K562 (cell line): ENCODE measurements at regions not wholly inside any gene's neighbourhood (a gene's known extent, or its start where the extent isn't known, plus 50 kb on each side); places are given as distances from the start of the nearest gene placed in this dataset.
A peak's percentile ranks its signal among the peaks of the same experiment; 100 is the strongest.

ENCODE experiments used
- ATF1 ChIP-seq, 2 experiments: fragments of 450-650 bp in 1 of 2; IDR thresholded peaks; 2 replicates each; pipeline ENCODE4 v1.6.1; 2016; ENCODE audit warnings: missing compliant biosample characterization in 1 of 2, missing genetic modification characterization in 1 of 2
- C11orf30 ChIP-seq: fragments of 450-650 bp; IDR thresholded peaks from 2 replicates; pipeline ENCODE4 v1.6.1; 2016; ENCODE audit warnings: low read depth, mild to moderate bottlenecking
- CCAR2 ChIP-seq: fragments of 200-400 bp; formaldehyde crosslinking; IDR thresholded peaks from 2 replicates; pipeline ENCODE4 v1.6.1; 2017; ENCODE audit warnings: mild to moderate bottlenecking, low read depth, low read length
- CREB3L1 ChIP-seq: fragments of 450-650 bp; IDR thresholded peaks from 2 replicates; pipeline ENCODE4 v1.6.1; 2014; ENCODE audit warnings: low read depth, mild to moderate bottlenecking, moderate library complexity, borderline replicate concordance
- KAT7 ChIP-seq: sonication (generic); formaldehyde crosslinking; IDR thresholded peaks from 2 replicates; pipeline ENCODE4 v1.8.0; 2022; ENCODE audit warnings: missing genetic modification reagents, mild to moderate bottlenecking, borderline replicate concordance
- MAFF ChIP-seq: IDR thresholded peaks from 2 replicates; pipeline ENCODE4 v1.6.1; 2012; ENCODE audit warnings: low read length, improper control_type of control experiment
- NCOR1 ChIP-seq: fragments of 450-650 bp; IDR thresholded peaks from 2 replicates; pipeline ENCODE4 v1.6.1; 2016; ENCODE audit warnings: mild to moderate bottlenecking, moderate library complexity
- POLR2AphosphoS5 ChIP-seq: IDR thresholded peaks from 2 replicates; pipeline ENCODE4 v1.6.1; 2011; ENCODE audit warnings: mild to moderate bottlenecking, low read depth, low read length, moderate library complexity; ENCODE audit not compliant: control insufficient read depth, insufficient read depth
- RNF2 ChIP-seq: sonication (generic); IDR thresholded peaks from 2 replicates; pipeline ENCODE4 v1.6.1; 2016
- SMAD1 ChIP-seq: fragments of 150-350 bp; IDR thresholded peaks from 2 replicates; pipeline ENCODE4 v1.6.1; 2014; ENCODE audit warnings: low read length, low read depth; ENCODE audit not compliant: partially characterized antibody
- SREBF2 ChIP-seq: sonication (generic); formaldehyde crosslinking; IDR thresholded peaks from 2 replicates; pipeline ENCODE4 v1.4.0; 2020; ENCODE audit warnings: mild to moderate bottlenecking, missing genetic modification reagents
- SRF ChIP-seq, 2 experiments: fragments of 250-450, 450-650 bp in 1 of 2; sonication (Bioruptor Pico) in 1 of 2; sonication (generic) in 1 of 2; formaldehyde crosslinking; IDR thresholded peaks; 2 replicates each; pipeline versions ENCODE4 v1.5.0 to v1.5.1; 2020 to 2022; ENCODE audit warnings: mild to moderate bottlenecking in 1 of 2, missing genetic modification reagents in 1 of 2
- THRAP3 ChIP-seq: fragments of 450-650 bp; IDR thresholded peaks from 2 replicates; pipeline ENCODE4 v1.6.1; 2016; ENCODE audit warnings: mild to moderate bottlenecking, inconsistent platforms, borderline replicate concordance
- ZFP1 ChIP-seq: fragments of 450-650 bp; formaldehyde crosslinking; IDR thresholded peaks from 2 replicates; pipeline ENCODE4 v1.4.0; 2020; ENCODE audit warnings: mild to moderate bottlenecking, mixed read lengths
- ZNF518B ChIP-seq: fragments of 250-450 bp; sonication (Bioruptor Pico); IDR thresholded peaks from 2 replicates; pipeline ENCODE4 v1.5.0; 2021; ENCODE audit warnings: mild to moderate bottlenecking, moderate library complexity
- TF ChIP-seq, protein P1 (sequence below), 2 experiments: fragments of 450-650 bp; formaldehyde crosslinking in 1 of 2; IDR thresholded peaks; 2 replicates each; pipeline versions ENCODE4 v1.4.0 to v1.6.1; 2014 to 2020; ENCODE audit warnings: mild to moderate bottlenecking in 2 of 2, borderline replicate concordance in 1 of 2, low read depth in 1 of 2

GRCh38 chr7:153406486-153406872 lies 645.7 kb upstream of the DPP6 start (continued):
- TF ChIP-seq, protein P1, sequence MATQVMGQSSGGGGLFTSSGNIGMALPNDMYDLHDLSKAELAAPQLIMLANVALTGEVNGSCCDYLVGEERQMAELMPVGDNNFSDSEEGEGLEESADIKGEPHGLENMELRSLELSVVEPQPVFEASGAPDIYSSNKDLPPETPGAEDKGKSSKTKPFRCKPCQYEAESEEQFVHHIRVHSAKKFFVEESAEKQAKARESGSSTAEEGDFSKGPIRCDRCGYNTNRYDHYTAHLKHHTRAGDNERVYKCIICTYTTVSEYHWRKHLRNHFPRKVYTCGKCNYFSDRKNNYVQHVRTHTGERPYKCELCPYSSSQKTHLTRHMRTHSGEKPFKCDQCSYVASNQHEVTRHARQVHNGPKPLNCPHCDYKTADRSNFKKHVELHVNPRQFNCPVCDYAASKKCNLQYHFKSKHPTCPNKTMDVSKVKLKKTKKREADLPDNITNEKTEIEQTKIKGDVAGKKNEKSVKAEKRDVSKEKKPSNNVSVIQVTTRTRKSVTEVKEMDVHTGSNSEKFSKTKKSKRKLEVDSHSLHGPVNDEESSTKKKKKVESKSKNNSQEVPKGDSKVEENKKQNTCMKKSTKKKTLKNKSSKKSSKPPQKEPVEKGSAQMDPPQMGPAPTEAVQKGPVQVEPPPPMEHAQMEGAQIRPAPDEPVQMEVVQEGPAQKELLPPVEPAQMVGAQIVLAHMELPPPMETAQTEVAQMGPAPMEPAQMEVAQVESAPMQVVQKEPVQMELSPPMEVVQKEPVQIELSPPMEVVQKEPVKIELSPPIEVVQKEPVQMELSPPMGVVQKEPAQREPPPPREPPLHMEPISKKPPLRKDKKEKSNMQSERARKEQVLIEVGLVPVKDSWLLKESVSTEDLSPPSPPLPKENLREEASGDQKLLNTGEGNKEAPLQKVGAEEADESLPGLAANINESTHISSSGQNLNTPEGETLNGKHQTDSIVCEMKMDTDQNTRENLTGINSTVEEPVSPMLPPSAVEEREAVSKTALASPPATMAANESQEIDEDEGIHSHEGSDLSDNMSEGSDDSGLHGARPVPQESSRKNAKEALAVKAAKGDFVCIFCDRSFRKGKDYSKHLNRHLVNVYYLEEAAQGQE (IDR thresholded peaks at IDR 0.05; ENCODE audit: borderline replicate concordance) = no peak
- TF ChIP-seq, protein P1 (CRISPR knock-in tag; IDR thresholded peaks at IDR 0.05; ENCODE audit: low read depth) = no peak
- no peak for TF ChIP-seq CREB3L1
- TF ChIP-seq SRF (CRISPR knock-in tag; IDR thresholded peaks at IDR 0.05) = no peak
- peak; percentile 68; the same call in 1 of the 2 replicates for TF ChIP-seq POLR2AphosphoS5
- no peak for TF ChIP-seq THRAP3
- TF ChIP-seq NCOR1 = 0 out of 2 replicates have a peak, but pooled peaks have one; percentile 2
- peak; percentile 9; the same call in 1 of the 2 replicates for TF ChIP-seq RNF2
- TF ChIP-seq KAT7 = no peak
- no peak for TF ChIP-seq MAFF
- TF ChIP-seq SMAD1 = no peak
- no peak for TF ChIP-seq ZFP1 (CRISPR knock-in tag)
- TF ChIP-seq SREBF2 (CRISPR knock-in tag) = no peak
- no peak for TF ChIP-seq ATF1 (CRISPR knock-in tag; IDR thresholded peaks at IDR 0.05)
- TF ChIP-seq ATF1 (tag; IDR thresholded peaks at IDR 0.05) = peak; percentile 14; the same call in 1 of the 2 replicates
- TF ChIP-seq CCAR2 = no peak
- no peak for TF ChIP-seq C11orf30
- TF ChIP-seq ZNF518B (CRISPR knock-in tag) = no peak
